GM21528 (cell line): ENCODE measurements at regions not wholly inside any gene's neighbourhood (a gene's known extent, or its start where the extent isn't known, plus 50 kb on each side); places are given as distances from the start of the nearest gene placed in this dataset.
A peak's percentile ranks its signal among the peaks of the same experiment; 100 is the strongest.

Experiments used
- ATAC-seq: cut with Tn5 transposase; IDR thresholded peaks from one replicate; pipeline ENCODE4 v1.9.1; 2021; ENCODE audit warnings: mild to moderate bottlenecking, moderate library complexity; ENCODE audit not compliant: unreplicated experiment, low FRiP score

DNA sequence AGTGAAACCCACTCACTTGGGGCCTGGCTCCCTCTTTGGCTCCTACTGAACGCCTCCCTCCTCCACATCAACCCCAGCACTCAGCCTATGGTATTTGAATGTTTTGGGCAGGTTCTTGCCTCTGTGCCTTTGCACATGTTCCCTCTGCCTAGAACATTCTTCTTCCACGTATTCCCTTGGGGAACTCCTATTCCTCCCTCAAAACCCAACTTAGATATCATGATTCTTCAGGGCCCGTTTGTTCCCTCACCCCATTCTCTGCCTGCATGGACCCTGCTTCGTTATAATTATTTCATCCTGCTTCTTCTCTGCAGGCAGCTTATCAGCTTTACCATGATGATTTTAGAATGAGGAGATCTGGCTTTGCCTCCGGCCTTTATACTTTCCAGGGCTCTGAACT is 215.0 kb upstream of the IER5L start:
- no peak for ATAC-seq

DNA sequence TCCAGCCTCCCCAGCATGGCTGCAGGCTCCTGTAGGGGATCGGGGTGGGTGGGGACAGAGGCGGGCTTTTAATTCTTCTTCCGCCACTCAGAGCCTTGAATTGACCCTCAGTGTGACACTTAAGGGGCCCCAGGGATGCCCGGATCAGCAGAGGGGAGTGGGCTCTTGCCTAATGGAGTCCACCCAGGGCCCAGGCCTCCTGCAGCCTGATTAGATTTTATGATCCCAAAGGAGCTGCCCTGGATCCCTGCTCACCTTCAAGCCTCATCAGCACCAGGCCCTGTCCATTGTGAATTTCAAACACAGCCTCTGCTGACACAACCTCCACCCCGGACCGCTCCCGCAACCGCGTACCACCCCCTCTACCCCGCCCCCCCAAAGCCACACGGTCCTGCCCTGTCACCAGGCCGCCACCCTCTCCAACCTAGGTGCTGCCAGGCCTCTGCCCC is 214.1 kb upstream of the IER5L start:
- ATAC-seq: no peak

- ATAC-seq: no peak
Measured at GRCh38 chr9:129391221-129391661, 213.2 kb upstream of the IER5L start.

DNA sequence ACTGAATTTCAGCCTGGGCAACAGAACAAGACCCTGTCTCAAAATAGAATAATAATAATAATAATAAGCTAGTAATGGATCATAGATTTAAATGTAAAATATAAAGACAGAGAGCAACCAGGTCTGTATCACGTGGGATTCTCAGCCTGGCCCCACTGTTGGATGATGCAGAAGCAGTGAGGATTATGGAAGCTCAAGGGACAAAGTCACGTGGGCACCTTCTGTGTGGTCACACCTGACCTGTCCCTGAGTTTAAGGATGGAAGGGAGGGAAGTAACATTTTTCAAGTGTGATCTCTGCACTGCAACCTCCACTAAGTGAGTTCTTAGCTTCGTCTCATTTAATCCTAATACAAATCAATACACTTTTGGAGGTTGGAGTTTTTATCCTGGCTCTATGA is 212.5 kb upstream of the IER5L start:
- ATAC-seq: no peak

- ATAC-seq: no peak
Measured at GRCh38 chr9:129387822-129388221, 209.8 kb upstream of the IER5L start.

- no peak for ATAC-seq
Measured at GRCh38 chr9:129386812-129387177, 208.7 kb upstream of the IER5L start.

- no peak for ATAC-seq
Measured at GRCh38 chr9:129385211-129385934, 207.3 kb upstream of the IER5L start.

- ATAC-seq: no peak
Measured at GRCh38 chr9:129384491-129385210, 206.6 kb upstream of the IER5L start.

DNA sequence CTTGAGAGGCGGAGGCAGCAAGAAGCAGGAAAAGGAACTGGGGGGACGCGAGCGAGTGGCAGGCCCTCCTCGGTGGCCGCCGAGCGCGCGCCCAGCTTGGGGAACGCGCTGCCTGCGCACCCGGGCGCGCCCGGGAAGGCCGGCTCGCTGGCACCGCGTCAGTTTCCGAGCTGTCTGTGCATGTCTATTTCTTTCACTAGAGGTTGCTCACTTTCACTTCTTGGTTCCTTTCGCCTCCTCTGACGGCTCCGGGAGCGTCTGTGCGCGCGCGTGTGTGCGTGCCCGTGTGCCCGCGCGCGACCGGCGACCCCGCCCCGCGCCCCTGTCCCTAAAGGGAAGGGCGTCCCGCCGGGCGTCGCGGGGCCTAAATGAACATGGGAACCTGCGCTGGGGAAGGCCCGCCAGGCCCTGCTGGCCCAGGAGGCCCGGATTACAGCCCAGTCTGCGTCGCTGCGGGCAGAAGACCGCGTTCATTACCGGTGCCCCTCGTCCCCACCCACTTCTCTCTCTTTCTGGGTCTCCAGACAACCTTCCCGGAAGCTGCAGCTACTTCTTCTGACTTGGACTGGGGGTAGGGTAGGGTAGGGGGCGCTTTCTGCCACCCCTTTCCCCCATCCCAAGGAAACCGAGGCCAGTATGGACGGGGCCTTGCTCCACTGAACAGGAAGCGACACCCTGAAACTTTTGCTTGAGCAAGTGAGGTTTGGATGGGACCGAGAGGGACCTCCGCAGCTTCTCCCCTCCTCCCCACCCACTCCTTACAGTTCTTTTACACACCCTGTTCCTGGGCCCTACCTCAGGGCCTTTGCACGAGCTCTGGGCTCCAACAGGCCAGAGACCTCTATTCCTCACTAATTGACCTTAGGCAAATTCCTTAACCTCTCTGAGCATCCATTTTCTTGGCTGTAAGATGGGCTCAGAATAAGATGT is 205.8 kb upstream of the IER5L start:
- peak; percentile 64 for ATAC-seq

- no peak for ATAC-seq
Measured at GRCh38 chr9:129383019-129383560, 205.0 kb upstream of the IER5L start.

DNA sequence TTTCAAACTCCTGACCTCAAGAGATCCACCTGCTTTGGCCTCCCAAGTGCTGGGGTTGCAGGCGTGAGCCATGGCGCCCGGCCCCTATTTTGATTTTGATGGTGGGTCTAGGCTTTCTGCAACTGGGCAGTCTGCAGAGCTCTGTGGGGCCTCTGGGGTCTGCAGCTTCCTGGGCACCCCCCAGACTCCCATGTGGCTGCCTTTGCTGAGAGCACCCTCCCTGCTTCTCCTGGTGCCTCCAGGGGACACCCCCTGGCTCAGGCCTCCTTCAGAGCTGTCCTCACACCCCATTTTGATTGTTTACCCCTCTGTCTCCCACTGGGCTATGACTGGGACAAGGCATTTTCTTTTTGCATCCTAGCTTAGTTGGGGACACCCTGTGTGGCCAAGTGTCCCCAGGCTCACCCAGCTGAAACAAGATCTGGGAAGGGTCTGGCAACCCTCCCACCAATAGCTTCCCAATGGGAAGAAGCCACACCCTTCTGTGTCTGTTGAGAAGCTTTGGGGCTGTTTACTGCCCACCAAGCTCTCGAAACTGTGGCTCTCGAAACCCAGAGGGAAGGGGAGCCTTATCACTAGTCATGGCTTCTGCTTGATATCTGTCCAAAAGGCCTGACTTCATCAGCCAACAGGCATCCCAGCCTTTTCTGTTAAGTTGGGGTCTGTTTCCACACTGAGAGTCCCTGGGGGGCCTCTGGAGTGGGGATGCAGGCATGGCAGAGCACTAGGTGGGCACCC is 204.4 kb upstream of the IER5L start:
- ATAC-seq: no peak

GRCh38 chr9:129381481-129381957 is 203.5 kb upstream of the IER5L start:
- ATAC-seq: no peak

GRCh38 chr9:129380961-129381401 is 202.9 kb upstream of the IER5L start:
- no peak for ATAC-seq

DNA sequence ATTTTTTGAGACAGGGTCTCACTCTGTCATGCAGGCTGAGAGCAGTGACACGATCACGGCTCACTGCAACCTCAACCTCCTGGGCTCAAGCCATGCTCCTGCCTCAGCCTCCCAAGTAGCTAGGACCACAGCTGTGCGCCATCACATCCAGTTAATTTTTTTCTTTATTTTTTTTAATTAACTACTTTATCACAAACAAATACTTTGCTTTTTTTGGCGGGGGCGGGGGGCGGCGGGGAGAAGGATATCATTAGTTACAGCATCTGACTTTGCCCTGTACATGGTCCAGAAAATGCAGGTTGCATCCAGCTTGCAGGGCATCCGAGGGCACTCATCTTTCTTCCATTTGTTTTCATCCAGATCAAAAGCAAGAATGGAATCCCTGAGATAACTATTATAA is 201.8 kb upstream of the IER5L start:
- ATAC-seq: no peak

DNA sequence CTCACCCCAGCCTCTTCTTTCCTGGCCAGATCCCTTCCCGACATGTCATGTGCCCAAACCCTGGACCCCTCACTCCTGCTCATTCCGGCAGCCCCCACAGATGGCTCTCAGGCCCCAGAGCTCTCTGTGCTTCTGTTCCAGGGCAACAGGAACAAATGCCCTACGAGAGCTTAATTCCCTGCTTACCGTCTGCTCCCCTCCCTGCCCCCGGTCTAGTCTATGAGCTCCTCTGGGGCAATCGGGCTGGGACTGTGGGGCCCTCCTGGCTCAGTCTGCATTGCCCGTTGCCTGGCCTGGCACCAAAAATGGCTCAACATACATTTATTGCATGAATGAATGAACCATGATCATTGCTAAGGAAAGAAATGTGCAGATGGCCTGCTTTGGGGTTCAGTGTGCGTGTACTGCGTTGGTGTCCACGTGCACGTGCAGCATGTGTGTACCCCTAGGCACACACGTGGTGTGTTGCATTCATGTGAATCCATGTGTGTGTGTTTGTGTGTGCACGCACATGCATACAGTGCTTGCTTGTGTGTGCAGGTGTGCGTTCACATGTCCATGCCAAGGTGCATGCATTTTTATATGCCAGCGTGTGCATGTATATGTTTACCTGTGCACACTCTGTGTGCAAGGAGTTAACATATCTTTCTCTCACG is 201.2 kb upstream of the IER5L start:
- no peak for ATAC-seq

GRCh38 chr9:129377931-129378661 is 200.0 kb upstream of the IER5L start:
- ATAC-seq: no peak

- no peak for ATAC-seq
Measured at GRCh38 chr9:129377181-129377580, 199.1 kb upstream of the IER5L start.

GRCh38 chr9:129375845-129376244 is 197.8 kb upstream of the IER5L start:
- no peak for ATAC-seq

DNA sequence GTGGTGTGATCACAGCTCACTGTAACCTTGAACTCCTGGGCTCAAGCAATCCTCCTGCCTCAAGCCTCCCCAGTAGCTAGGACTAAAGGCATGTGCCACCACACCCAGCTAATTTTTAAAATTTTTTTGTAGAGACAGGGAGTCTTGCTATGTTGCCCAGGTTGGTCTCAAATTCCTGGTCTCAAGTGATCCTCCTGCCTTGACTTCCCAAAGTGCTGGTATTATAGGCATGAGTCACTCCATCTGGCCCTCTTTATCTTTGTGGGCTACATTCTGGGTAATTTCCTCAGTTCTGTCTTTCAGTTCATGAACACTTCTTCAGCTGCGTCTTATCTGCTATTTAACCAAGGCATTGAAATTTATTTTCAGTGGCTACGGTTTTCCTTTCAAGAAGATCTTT is 196.6 kb upstream of the IER5L start:
- no peak for ATAC-seq
